Lower leg skin (tissue), 3 donors: ENCODE measurements at regions not wholly inside any gene's neighbourhood (a gene's known extent, or its start where the extent isn't known, plus 50 kb on each side); places are given as distances from the start of the nearest gene placed in this dataset.

ENCODE experiments used
- CTCF ChIP-seq, 3 donors: fragments of 450-650 bp; IDR thresholded peaks; one replicate each; pipeline ENCODE4 v1.5.1; 2016; ENCODE audit warnings: antibody characterized with exemption in 3 of 3, mild to moderate bottlenecking in 3 of 3, moderate library complexity in 2 of 3
- POLR2A ChIP-seq, 2 donors: fragments of 450-650 bp; IDR thresholded peaks; one replicate each; pipeline ENCODE4 v1.6.1; 2016 to 2017; ENCODE audit warnings: antibody characterized with exemption in 2 of 2, mild to moderate bottlenecking in 1 of 2, moderate library complexity in 1 of 2

GRCh38 chr16:64269756-64270155 lies 852.1 kb downstream of the CDH11 start:
- no peak for TF ChIP-seq POLR2A (IDR thresholded peaks at IDR 0.05)
- TF ChIP-seq CTCF (IDR thresholded peaks at IDR 0.05) = no peak
